ENCODE measurements at regions not wholly inside any gene's neighbourhood (a gene's known extent, or its start where the extent isn't known, plus 50 kb on each side); places are given as distances from the start of the nearest gene placed in this dataset.

DNA sequence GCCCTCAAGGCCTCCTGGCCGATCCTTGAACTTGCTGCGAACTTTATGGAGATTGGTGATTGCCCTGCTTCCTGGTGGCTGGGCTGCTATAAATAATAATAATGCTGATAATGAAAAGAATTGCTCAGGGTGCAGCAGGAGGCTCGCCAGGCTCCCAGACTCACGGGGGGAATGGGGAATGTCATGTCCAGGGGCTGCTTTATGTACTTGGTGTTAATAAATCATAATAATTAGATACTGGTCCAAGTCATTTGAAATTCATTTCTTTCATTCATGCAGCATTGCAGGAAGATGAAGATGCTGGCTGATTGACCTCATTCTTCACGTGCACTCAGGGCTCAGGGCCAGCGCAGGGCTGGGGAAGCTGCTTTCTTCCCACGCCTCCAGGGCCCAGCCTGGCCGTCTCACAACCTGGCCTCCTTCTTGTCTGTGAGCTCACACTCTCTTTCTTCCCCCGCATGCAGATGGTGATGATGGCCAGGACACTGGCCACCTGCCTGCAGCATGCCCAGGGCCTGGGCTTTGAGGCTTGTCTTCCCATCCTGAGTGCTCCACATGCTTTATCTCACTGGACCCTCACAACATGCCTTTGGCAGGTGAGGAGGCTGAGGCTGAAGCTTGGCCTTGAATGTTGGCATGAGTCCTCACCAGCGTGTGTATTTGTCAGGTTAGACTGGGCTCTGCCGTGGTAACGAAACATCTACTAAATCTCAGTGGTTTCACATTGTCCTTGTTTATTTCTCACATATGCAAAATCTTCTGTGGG is 138.4 kb upstream of the TNS3 start:
- H3F3A ChIP-seq (replicated peaks; ENCODE audit: insufficient read depth) = peaks cover 4% of the 10 kb centered on the region
- ChIA-PET CTCF (interaction anchor here (1.1 to 1.2 kb wide), 3 partner anchors 9 to 454 kb away, joined by 3 to 4 read pairs (median 3); no protein-coding TSS in a partner anchor), POLR2A (no interaction called here)
- H2AFZ ChIP-seq (ENCODE audit: low read depth) = no peak overlapping the region
- no peak overlapping the region for H3K9ac ChIP-seq
- peak; percentile 59 for DNase-seq
- WGBS (ENCODE audit: low lambda C conversion rate) = 52% methylated on average over 12 of the region's 12 CpGs
- H3K27ac ChIP-seq (ENCODE audit: low read depth in 2 of 2, low read length in 1 of 2) = peak overlapping the region in 1 of 2 experiments; percentile 83; a peak in 2 of 4 replicates
- no peaks in the 10 kb centered on the region for H3K79me2 ChIP-seq (ENCODE audit: insufficient read depth)
- H4K20me1 ChIP-seq (ENCODE audit: insufficient read depth) = no peaks in the 10 kb centered on the region
- no peak overlapping the region for H3K4me3 ChIP-seq (ENCODE audit: low read depth in 2 of 2, low read length in 1 of 2)
- H3K36me3 ChIP-seq (replicated peaks in 1 of 2; ENCODE audit: control insufficient read depth in 1 of 2, insufficient read depth in 2 of 2, low read length in 1 of 2) = no peaks in the 10 kb centered on the region
- H3K4me1 ChIP-seq (ENCODE audit: control insufficient read depth in 1 of 2, insufficient read depth in 2 of 2, low read depth in 1 of 2, low read length in 1 of 2) = peaks cover 11 to 35% of the 10 kb centered on the region in 2 experiments; a peak in 3 of 4 replicates
- no peaks in the 10 kb centered on the region for H3K9me3 ChIP-seq
- TF ChIP-seq, protein P1, sequence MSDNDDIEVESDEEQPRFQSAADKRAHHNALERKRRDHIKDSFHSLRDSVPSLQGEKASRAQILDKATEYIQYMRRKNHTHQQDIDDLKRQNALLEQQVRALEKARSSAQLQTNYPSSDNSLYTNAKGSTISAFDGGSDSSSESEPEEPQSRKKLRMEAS (IDR thresholded peaks at IDR 0.05; ENCODE audit: low read depth) = peak; percentile 23; the same call in 1 of the 2 replicates
- TF ChIP-seq MXI1 (IDR thresholded peaks at IDR 0.05; ENCODE audit: low read depth, low read length) = 0 out of 2 replicates have a peak, but pooled peaks have one; percentile 53
- no peak for TF ChIP-seq MEF2A (IDR thresholded peaks at IDR 0.05; ENCODE audit: borderline replicate concordance, low read depth)
- TF ChIP-seq RAD21 (IDR thresholded peaks at IDR 0.05; ENCODE audit: low read length) = peak; percentile 15; the same call in 1 of the 2 replicates
- peak in 1 of 2 experiments; percentile 83; a peak in 2 of 4 replicates for TF ChIP-seq EP300 (IDR thresholded peaks at IDR 0.05; ENCODE audit: borderline replicate concordance in 1 of 2, low read depth in 1 of 2, low read length in 1 of 2)
- TF ChIP-seq, protein P2, sequence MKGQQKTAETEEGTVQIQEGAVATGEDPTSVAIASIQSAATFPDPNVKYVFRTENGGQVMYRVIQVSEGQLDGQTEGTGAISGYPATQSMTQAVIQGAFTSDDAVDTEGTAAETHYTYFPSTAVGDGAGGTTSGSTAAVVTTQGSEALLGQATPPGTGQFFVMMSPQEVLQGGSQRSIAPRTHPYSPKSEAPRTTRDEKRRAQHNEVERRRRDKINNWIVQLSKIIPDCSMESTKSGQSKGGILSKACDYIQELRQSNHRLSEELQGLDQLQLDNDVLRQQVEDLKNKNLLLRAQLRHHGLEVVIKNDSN (IDR thresholded peaks at IDR 0.05; ENCODE audit: borderline replicate concordance, low read depth) = no peak
- 0 out of 2 replicates have a peak, but pooled peaks have one; percentile 13 for TF ChIP-seq NFIC (IDR thresholded peaks at IDR 0.05; ENCODE audit: borderline replicate concordance)
- TF ChIP-seq, protein P3, sequence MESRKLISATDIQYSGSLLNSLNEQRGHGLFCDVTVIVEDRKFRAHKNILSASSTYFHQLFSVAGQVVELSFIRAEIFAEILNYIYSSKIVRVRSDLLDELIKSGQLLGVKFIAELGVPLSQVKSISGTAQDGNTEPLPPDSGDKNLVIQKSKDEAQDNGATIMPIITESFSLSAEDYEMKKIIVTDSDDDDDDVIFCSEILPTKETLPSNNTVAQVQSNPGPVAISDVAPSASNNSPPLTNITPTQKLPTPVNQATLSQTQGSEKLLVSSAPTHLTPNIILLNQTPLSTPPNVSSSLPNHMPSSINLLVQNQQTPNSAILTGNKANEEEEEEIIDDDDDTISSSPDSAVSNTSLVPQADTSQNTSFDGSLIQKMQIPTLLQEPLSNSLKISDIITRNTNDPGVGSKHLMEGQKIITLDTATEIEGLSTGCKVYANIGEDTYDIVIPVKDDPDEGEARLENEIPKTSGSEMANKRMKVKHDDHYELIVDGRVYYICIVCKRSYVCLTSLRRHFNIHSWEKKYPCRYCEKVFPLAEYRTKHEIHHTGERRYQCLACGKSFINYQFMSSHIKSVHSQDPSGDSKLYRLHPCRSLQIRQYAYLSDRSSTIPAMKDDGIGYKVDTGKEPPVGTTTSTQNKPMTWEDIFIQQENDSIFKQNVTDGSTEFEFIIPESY (IDR thresholded peaks at IDR 0.05; ENCODE audit: borderline replicate concordance, low read depth) = no peak
- no peaks in the 10 kb centered on the region for H3K27me3 ChIP-seq (ENCODE audit: insufficient read depth)
- H3K9me2 ChIP-seq = no peaks in the 10 kb centered on the region
- no peak overlapping the region for H3K4me2 ChIP-seq

DNA sequence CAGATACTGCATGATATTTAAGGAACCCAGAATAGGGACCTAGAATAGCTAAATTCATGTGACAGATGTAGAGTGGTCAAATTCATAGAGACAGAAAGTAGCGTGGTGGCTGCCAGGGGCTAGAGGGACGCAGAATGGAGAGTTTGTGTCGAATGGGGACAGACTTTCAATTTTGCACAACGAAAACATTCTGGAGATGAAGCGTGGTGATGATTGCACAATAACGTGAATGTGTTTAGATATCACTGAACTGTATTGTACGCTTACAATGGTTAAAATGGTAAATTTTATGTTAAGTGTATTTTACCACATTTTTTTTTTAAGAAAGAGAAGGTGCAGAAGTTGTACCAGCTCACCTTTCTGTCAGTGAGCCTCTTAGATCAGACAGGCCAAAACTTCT is 137.8 kb upstream of the TNS3 start:
- POLR2A ChIA-PET = no interaction called here
- 95% methylated on average over 7 of the region's 7 CpGs for WGBS (ENCODE audit: low lambda C conversion rate)
- no peaks in the 10 kb centered on the region for H3K9me3 ChIP-seq
- TF ChIP-seq, protein P3 (IDR thresholded peaks at IDR 0.05; ENCODE audit: borderline replicate concordance, low read depth) = no peak
- no peak for TF ChIP-seq EZH2phosphoT487 (IDR thresholded peaks at IDR 0.05; ENCODE audit: borderline replicate concordance, low read depth)
- TF ChIP-seq SIN3A (IDR thresholded peaks at IDR 0.05; ENCODE audit: borderline replicate concordance, low read depth, low read length) = no peak
- TF ChIP-seq, protein P4, sequence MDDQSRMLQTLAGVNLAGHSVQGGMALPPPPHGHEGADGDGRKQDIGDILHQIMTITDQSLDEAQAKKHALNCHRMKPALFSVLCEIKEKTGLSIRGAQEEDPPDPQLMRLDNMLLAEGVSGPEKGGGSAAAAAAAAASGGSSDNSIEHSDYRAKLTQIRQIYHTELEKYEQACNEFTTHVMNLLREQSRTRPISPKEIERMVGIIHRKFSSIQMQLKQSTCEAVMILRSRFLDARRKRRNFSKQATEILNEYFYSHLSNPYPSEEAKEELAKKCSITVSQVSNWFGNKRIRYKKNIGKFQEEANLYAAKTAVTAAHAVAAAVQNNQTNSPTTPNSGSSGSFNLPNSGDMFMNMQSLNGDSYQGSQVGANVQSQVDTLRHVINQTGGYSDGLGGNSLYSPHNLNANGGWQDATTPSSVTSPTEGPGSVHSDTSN (IDR thresholded peaks at IDR 0.05) = no peak
- TF ChIP-seq FOXJ3 (CRISPR knock-in tag; IDR thresholded peaks at IDR 0.05) = no peak
- TF ChIP-seq RXRA (IDR thresholded peaks at IDR 0.05; ENCODE audit: borderline replicate concordance, low read depth) = no peak
- no peak for TF ChIP-seq GATA2 (CRISPR knock-in tag; IDR thresholded peaks at IDR 0.05)
- TF ChIP-seq TAF1 (IDR thresholded peaks at IDR 0.05; ENCODE audit: borderline replicate concordance, low read depth, low read length) = no peak
- TF ChIP-seq GABPA (IDR thresholded peaks at IDR 0.05; ENCODE audit: low read depth) = no peak
- no peak for TF ChIP-seq RCOR1 (IDR thresholded peaks at IDR 0.05; ENCODE audit: low read length)

More for the DNA sequence above, 137.8 kb upstream of the TNS3 start:
- no peak for DNase-seq
- Histone ChIP-seq H3K27me3 (ENCODE audit: insufficient read depth) (no peaks in the 10 kb centered on the region), H3K79me2 (ENCODE audit: insufficient read depth) (no peaks in the 10 kb centered on the region), H3K9me2 (no peaks in the 10 kb centered on the region), H3F3A (replicated peaks; ENCODE audit: insufficient read depth) (peaks cover 4% of the 10 kb centered on the region), H3K4me3 (ENCODE audit: low read depth in 2 of 2, low read length in 1 of 2) (no peak overlapping the region), H3K4me2 (no peak overlapping the region), H3K36me3 (replicated peaks in 1 of 2; ENCODE audit: control insufficient read depth in 1 of 2, insufficient read depth in 2 of 2, low read length in 1 of 2) (no peaks in the 10 kb centered on the region), H3K4me1 (ENCODE audit: control insufficient read depth in 1 of 2, insufficient read depth in 2 of 2, low read depth in 1 of 2, low read length in 1 of 2) (peaks cover 5 to 28% of the 10 kb centered on the region in 2 experiments; a peak in 2 of 4 replicates), H4K20me1 (ENCODE audit: insufficient read depth) (no peaks in the 10 kb centered on the region), H2AFZ (ENCODE audit: low read depth) (no peak overlapping the region), H3K9ac (no peak overlapping the region), H3K27ac (ENCODE audit: low read depth in 2 of 2, low read length in 1 of 2) (peak overlapping the region in 1 of 2 experiments; percentile 83; a peak in 2 of 4 replicates)
- CTCF ChIA-PET = interaction anchor here (1.1 kb wide), 1 partner anchor 16 kb away, joined by 3 read pairs; no protein-coding TSS in a partner anchor

Measured in SK-N-SH (cell line).